Keratinocyte (primary cell): ENCODE measurements at regions not wholly inside any gene's neighbourhood (a gene's known extent, or its start where the extent isn't known, plus 50 kb on each side); places are given as distances from the start of the nearest gene placed in this dataset.

Experiments used
- DNase-seq: peaks from one replicate; pipeline ENCODE4 v3.0.0-alpha.2; 2011; ENCODE audit warnings: low read depth, missing footprints, low spot score
- FAIRE-seq: peaks from 2 replicates; lab custom pipeline; 2011; peaks lifted over from hg19 to GRCh38; lab: Jason Lieb, UNC
- H2AFZ ChIP-seq: 2 replicates; pipeline ENCODE4 v1.6.0; 2012; ENCODE audit warnings: low read length, control low read depth, inconsistent platforms; ENCODE audit not compliant: control insufficient read depth
- H3K27ac ChIP-seq: 2 replicates; pipeline ENCODE4 v1.5.1; 2011; ENCODE audit warnings: low read length; ENCODE audit not compliant: control insufficient read depth, insufficient read depth
- H3K27me3 ChIP-seq: 3 replicates; pipeline ENCODE4 v1.6.0; 2011; ENCODE audit warnings: low read length; ENCODE audit not compliant: control insufficient read depth, insufficient read depth; ENCODE audit errors: extremely low read depth
- H3K36me3 ChIP-seq, 2 experiments: 2 replicates in 1 of 2; 3 replicates in 1 of 2; pipeline ENCODE4 v1.5.1; 2011; ENCODE audit warnings: low read length in 2 of 2, mild to moderate bottlenecking in 1 of 2; ENCODE audit not compliant: control insufficient read depth in 2 of 2, insufficient read depth in 2 of 2; ENCODE audit errors: extremely low read depth in 1 of 2
- H3K4me1 ChIP-seq: 3 replicates; pipeline ENCODE4 v1.5.1; 2011; ENCODE audit warnings: low read length; ENCODE audit not compliant: control insufficient read depth, insufficient read depth; ENCODE audit errors: extremely low read depth
- H3K4me2 ChIP-seq: 3 replicates; pipeline ENCODE4 v1.6.0; 2011; ENCODE audit warnings: low read depth, low read length; ENCODE audit not compliant: control insufficient read depth, insufficient read depth; ENCODE audit errors: extremely low read depth
- H3K4me3 ChIP-seq, 3 experiments: fragments of 200-600 bp in 1 of 3; sonication (generic) in 1 of 3; 2 replicates in 2 of 3; 3 replicates in 1 of 3; pipeline ENCODE4 v1.5.1; 2011 to 2016; ENCODE audit warnings: low read length in 3 of 3, mild to moderate bottlenecking in 3 of 3, control low read depth in 2 of 3, inconsistent platforms in 1 of 3, low read depth in 1 of 3, mixed read lengths in 1 of 3, mixed run types in 1 of 3, moderate library complexity in 1 of 3; ENCODE audit not compliant: control insufficient read depth in 2 of 3, insufficient read depth in 2 of 3; ENCODE audit errors: extremely low read depth in 1 of 3
- H3K79me2 ChIP-seq: 2 replicates; pipeline ENCODE4 v1.6.0; 2012; ENCODE audit warnings: low read length; ENCODE audit not compliant: control insufficient read depth, insufficient read depth
- H3K9ac ChIP-seq: 3 replicates; pipeline ENCODE4 v1.6.0; 2011; ENCODE audit warnings: low read length; ENCODE audit not compliant: control insufficient read depth, insufficient read depth; ENCODE audit errors: extremely low read depth
- H3K9me1 ChIP-seq: 3 replicates; pipeline ENCODE4 v1.6.0; 2011; ENCODE audit warnings: low read length; ENCODE audit not compliant: control insufficient read depth, insufficient read depth; ENCODE audit errors: extremely low read depth
- H3K9me3 ChIP-seq: 2 replicates; pipeline ENCODE4 v1.5.1; 2012; ENCODE audit warnings: low read depth, low read length; ENCODE audit not compliant: control insufficient read depth
- H4K20me1 ChIP-seq: 3 replicates; pipeline ENCODE4 v1.6.0; 2011; ENCODE audit warnings: low read length; ENCODE audit not compliant: control insufficient read depth, insufficient read depth; ENCODE audit errors: extremely low read depth
- CTCF ChIP-seq, 3 experiments: IDR thresholded peaks in 1 of 3; conservative IDR thresholded peaks in 1 of 3; optimal IDR thresholded peaks in 1 of 3; 2 replicates in 2 of 3; 3 replicates in 1 of 3; pipeline versions ENCODE3 to v1.5.1; 2011; ENCODE audit warnings: low read length in 3 of 3, mild to moderate bottlenecking in 3 of 3, moderate library complexity in 2 of 3, control low read depth in 1 of 3, inconsistent platforms in 1 of 3; ENCODE audit not compliant: insufficient read depth in 2 of 3; ENCODE audit errors: extremely low read depth in 1 of 3
- EZH2 ChIP-seq: IDR thresholded peaks from one replicate; pipeline ENCODE4 v1.6.1; 2012; ENCODE audit warnings: inconsistent platforms, mild to moderate bottlenecking, low read length, moderate library complexity
- dilution Hi-C: fragments of 300-500 bp; cut with MboI; formaldehyde crosslinking; loops from one replicate; pipeline ENCODE4 v1.7.0; 2020; ENCODE audit warnings: low sequenced_read_pairs; ENCODE audit not compliant: extremely low pct_ligation_motif_present

DNA sequence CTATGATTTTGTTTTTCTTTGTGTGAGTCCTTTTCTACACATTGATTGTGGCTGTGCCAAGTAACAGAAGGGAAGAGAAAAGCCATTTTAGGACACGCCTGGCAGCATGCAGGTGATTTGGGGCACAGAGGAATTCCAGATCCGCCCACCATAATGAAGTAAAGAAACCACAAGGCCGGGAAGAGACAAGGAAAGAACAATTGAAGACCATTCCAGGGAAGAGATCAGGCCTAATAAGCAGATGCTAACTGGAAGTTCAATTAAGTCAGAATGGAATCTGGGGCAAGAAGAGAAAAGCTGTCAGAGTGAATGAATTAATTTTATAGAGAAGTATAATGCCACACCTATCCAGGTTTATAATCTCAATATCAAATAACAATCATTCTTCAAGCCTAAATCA is 110.2 kb upstream of the ISL1 start:
- H3K4me3 ChIP-seq, result no peak overlapping the region
- H3K27ac ChIP-seq, result no peak overlapping the region
- no peak overlapping the region for H3K4me2 ChIP-seq
- no peaks in the 10 kb centered on the region for H3K27me3 ChIP-seq
- TF ChIP-seq CTCF (optimal IDR thresholded peaks at IDR 0.05 in 1 of 3, IDR thresholded peaks at IDR 0.05 in 1 of 3, conservative IDR thresholded peaks at IDR 0.05 in 1 of 3; ENCODE audit: extremely low read depth in 1 of 3, insufficient read depth in 2 of 3, low read length in 3 of 3) (no peak), EZH2 (no peak)
- H3K36me3 ChIP-seq, result no peaks in the 10 kb centered on the region
- no peaks in the 10 kb centered on the region for H3K9me1 ChIP-seq
- no peak for FAIRE-seq
- H3K9me3 ChIP-seq, result no peaks in the 10 kb centered on the region
- dilution Hi-C loops, result no loop called here
- no peak overlapping the region for H3K9ac ChIP-seq
- DNase-seq, result no peak
- H4K20me1 ChIP-seq, result no peaks in the 10 kb centered on the region
- H3K4me1 ChIP-seq, result no peaks in the 10 kb centered on the region
- no peak overlapping the region for H2AFZ ChIP-seq
- no peaks in the 10 kb centered on the region for H3K79me2 ChIP-seq

DNA sequence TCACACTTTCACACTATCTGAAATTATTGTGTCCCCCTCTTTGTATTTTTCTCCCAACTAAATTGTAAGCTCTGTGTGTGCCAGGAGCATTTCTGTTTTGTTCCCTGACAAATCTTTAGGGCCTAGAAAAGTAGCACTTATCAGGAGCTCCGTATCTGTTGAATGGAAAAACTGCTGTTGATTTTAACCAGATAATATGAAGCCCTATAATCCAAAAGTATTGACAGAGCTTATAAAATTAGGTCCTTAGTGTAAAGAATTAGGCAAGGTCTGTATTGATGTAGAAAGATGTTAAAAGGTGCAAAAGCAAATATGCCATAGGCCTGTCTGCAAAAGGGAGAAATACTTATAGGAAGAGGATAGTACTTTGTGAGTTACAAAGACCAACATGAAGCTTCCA is 109.4 kb upstream of the ISL1 start:
- DNase-seq (no peak), FAIRE-seq (no peak)
- Histone ChIP-seq H3K79me2 (no peaks in the 10 kb centered on the region), H3K9ac (no peak overlapping the region), H3K27me3 (no peaks in the 10 kb centered on the region), H3K4me1 (no peaks in the 10 kb centered on the region), H3K4me2 (no peak overlapping the region), H3K9me3 (no peaks in the 10 kb centered on the region), H3K27ac (no peak overlapping the region), H3K4me3 (no peak overlapping the region), H4K20me1 (no peaks in the 10 kb centered on the region), H3K9me1 (no peaks in the 10 kb centered on the region), H3K36me3 (no peaks in the 10 kb centered on the region), H2AFZ (no peak overlapping the region)
- dilution Hi-C loops, result no loop called here
- TF ChIP-seq CTCF (optimal IDR thresholded peaks at IDR 0.05 in 1 of 3, IDR thresholded peaks at IDR 0.05 in 1 of 3, conservative IDR thresholded peaks at IDR 0.05 in 1 of 3; ENCODE audit: extremely low read depth in 1 of 3, insufficient read depth in 2 of 3, low read length in 3 of 3) (no peak), EZH2 (no peak)
